ENCODE measurements at regions not wholly inside any gene's neighbourhood (a gene's known extent, or its start where the extent isn't known, plus 50 kb on each side); places are given as distances from the start of the nearest gene placed in this dataset.

DNA sequence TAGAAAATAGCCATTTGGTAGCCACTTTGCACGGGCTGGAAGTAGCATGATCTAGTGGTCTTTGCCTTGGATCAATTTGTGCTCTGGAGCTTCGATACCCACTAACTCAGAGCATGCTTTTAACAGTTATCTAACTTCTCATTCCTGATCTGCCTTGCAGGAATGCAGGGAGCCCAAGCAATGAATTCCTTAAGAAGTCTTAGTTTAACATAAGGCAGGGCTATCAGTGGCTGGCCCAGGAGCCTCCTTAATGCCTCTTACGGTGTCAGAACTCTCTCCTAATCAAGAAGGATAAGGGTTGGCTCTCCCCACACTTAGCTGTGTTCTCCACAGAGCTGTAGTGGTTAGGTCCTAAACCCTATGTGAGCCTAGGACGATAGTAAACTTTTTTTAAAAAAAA, 95.8 kb upstream of the TBCA start:
- no peak for TF ChIP-seq POLR2AphosphoS5 (IDR thresholded peaks at IDR 0.05)
- no peak for TF ChIP-seq EP300 (IDR thresholded peaks at IDR 0.05)
- TF ChIP-seq, protein P1, sequence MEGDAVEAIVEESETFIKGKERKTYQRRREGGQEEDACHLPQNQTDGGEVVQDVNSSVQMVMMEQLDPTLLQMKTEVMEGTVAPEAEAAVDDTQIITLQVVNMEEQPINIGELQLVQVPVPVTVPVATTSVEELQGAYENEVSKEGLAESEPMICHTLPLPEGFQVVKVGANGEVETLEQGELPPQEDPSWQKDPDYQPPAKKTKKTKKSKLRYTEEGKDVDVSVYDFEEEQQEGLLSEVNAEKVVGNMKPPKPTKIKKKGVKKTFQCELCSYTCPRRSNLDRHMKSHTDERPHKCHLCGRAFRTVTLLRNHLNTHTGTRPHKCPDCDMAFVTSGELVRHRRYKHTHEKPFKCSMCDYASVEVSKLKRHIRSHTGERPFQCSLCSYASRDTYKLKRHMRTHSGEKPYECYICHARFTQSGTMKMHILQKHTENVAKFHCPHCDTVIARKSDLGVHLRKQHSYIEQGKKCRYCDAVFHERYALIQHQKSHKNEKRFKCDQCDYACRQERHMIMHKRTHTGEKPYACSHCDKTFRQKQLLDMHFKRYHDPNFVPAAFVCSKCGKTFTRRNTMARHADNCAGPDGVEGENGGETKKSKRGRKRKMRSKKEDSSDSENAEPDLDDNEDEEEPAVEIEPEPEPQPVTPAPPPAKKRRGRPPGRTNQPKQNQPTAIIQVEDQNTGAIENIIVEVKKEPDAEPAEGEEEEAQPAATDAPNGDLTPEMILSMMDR (IDR thresholded peaks at IDR 0.05), result no peak
- TF ChIP-seq POLR2A (IDR thresholded peaks at IDR 0.05), result no peak
- Histone ChIP-seq H3K9me3 (no peaks in the 10 kb centered on the region), H3K4me3 (no peak overlapping the region), H3K36me3 (no peaks in the 10 kb centered on the region), H3K27ac (no peak overlapping the region), H3K4me1 (no peaks in the 10 kb centered on the region), H3K27me3 (no peaks in the 10 kb centered on the region)
- no peak for DNase-seq (ENCODE audit: low spot score in 2 of 2)
- WGBS, result 71% methylated on average over 4 of the region's 4 CpGs

DNA sequence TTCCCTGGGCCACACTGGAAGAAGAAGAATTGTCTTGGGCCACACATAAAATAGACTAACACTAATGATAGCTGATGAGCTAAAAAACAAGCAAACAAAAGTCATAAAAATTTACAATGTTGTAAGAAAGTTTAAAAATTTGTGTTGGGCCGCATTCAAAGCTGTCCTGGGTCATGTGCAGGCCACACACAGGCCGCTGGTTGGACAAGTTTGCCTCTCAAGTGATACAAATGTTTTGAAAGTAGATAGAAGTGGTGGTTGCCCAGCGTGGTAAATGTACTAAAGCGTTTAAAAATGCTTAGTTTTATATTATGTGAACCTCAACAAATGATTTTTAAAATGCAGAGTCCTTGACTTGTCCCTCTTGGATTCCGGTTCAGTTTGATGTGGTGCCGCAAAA, 94.9 kb upstream of the TBCA start:
- TF ChIP-seq POLR2AphosphoS5 (IDR thresholded peaks at IDR 0.05), result no peak
- TF ChIP-seq POLR2A (IDR thresholded peaks at IDR 0.05), result no peak
- TF ChIP-seq, protein P1 (IDR thresholded peaks at IDR 0.05), result no peak
- TF ChIP-seq EP300 (IDR thresholded peaks at IDR 0.05), result no peak
- 90% methylated on average over 6 of the region's 6 CpGs for WGBS
- no peak overlapping the region for H3K4me3 ChIP-seq
- no peak for DNase-seq (ENCODE audit: low spot score in 2 of 2)
- no peaks in the 10 kb centered on the region for H3K36me3 ChIP-seq
- H3K9me3 ChIP-seq, result no peaks in the 10 kb centered on the region
- no peak overlapping the region for H3K27ac ChIP-seq
- no peaks in the 10 kb centered on the region for H3K4me1 ChIP-seq
- H3K27me3 ChIP-seq, result no peaks in the 10 kb centered on the region

DNA sequence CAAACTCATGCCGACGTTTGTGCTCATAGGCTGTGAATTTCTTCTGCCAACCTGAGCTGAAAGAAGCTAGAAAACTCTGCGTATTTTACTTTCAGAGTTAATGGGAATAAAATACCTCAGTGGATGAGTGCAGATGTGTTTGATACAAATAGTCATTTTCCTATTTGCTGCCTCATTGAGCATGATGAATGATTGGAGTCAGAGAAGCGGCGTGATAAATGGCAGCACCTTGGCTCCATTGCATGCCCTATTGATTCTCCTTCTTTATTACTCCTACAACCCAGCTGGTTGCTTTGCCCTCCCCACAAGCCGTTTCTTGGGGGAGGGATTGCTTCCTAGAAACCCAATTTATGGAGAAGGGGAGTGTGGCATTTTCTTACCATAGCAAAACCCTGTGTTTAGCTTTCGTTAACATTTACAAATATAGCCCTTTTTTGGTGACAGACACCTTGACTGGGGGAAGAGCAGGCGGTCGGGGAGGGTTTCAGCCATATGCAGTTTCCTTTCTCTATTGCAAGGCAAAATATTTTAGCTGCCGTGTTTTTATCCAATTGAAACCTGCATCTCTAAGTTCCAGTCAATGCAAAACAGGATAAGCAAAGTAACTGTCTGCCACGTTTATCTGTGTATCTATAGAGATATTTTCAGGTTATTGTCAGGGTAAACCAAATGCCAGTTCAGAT, 93.1 kb upstream of the TBCA start:
- DNase-seq (ENCODE audit: low spot score in 2 of 2), result no peak
- 83% methylated on average over 11 of the region's 11 CpGs for WGBS
- Histone ChIP-seq H3K27ac (no peak overlapping the region), H3K4me3 (no peak overlapping the region), H3K4me1 (no peaks in the 10 kb centered on the region), H3K27me3 (peaks cover 4% of the 10 kb centered on the region), H3K9me3 (no peaks in the 10 kb centered on the region), H3K36me3 (no peaks in the 10 kb centered on the region)
- TF ChIP-seq POLR2A (IDR thresholded peaks at IDR 0.05), result no peak
- no peak for TF ChIP-seq EP300 (IDR thresholded peaks at IDR 0.05)

DNA sequence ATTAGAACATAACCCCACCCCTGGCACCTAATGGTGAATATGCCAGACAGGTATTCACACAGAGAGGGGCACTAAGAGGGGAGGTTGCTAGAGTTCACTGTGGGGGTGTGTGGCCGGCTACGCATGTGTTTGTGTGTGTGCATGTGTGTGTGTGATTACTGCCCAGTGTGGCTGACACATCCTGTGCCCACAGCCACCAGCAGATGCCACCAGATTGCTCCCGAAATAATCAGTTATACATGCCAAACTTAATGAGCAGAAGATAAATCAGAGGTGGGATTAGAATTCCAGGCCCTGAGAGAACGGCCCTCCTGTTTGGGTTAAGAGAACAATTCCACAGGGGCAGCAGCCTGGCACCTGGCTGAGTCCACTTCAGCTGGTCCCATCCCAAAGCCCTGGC, 91.8 kb upstream of the TBCA start:
- H3K27me3 ChIP-seq, result peaks cover 4% of the 10 kb centered on the region
- H3K36me3 ChIP-seq, result no peaks in the 10 kb centered on the region
- no peak overlapping the region for H3K27ac ChIP-seq
- WGBS, result 100% methylated on average over 1 of the region's 4 CpGs
- TF ChIP-seq POLR2A (IDR thresholded peaks at IDR 0.05) (no peak), POLR2AphosphoS5 (IDR thresholded peaks at IDR 0.05) (no peak), EP300 (IDR thresholded peaks at IDR 0.05) (no peak)
- TF ChIP-seq, protein P1 (IDR thresholded peaks at IDR 0.05), result no peak
- no peaks in the 10 kb centered on the region for H3K4me1 ChIP-seq
- no peak for DNase-seq (ENCODE audit: low spot score in 2 of 2)
- H3K4me3 ChIP-seq, result no peak overlapping the region
- no peaks in the 10 kb centered on the region for H3K9me3 ChIP-seq

DNA sequence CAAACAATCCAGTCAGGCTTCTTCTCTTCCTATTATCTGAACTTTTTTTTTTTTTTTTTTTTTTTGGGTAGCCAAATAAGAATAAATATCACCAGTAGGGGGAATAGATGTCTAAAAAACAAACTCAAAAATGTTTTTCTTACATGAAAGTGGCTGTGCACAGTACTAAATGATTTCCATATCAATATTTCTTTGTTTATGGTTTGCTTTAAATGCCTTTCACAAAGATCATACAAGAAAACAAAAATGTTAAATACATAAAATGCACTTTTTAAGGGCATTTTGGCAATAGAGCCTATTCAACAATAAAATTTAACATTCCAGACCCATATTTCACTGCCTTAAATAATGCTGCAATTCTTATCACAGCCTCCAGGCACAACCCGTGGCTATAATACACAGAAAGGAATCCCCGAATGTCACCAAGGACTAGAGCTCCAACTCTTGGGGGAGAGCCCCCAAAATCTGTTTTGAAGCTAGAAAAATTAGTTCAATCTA, 91.1 kb upstream of the TBCA start:
- TF ChIP-seq POLR2A (IDR thresholded peaks at IDR 0.05) (no peak), POLR2AphosphoS5 (IDR thresholded peaks at IDR 0.05) (no peak), EP300 (IDR thresholded peaks at IDR 0.05) (no peak)
- TF ChIP-seq, protein P1 (IDR thresholded peaks at IDR 0.05), result no peak
- no peak for DNase-seq (ENCODE audit: low spot score in 2 of 2)
- no peak overlapping the region for H3K27ac ChIP-seq
- H3K4me1 ChIP-seq, result no peaks in the 10 kb centered on the region
- no peaks in the 10 kb centered on the region for H3K36me3 ChIP-seq
- H3K4me3 ChIP-seq, result no peak overlapping the region
- WGBS, result 18% methylated on average over 2 of the region's 2 CpGs
- peaks cover 4% of the 10 kb centered on the region for H3K27me3 ChIP-seq
- no peaks in the 10 kb centered on the region for H3K9me3 ChIP-seq

Measured in suprapubic skin (tissue), 4 donors.